ENCODE measurements at regions not wholly inside any gene's neighbourhood (a gene's known extent, or its start where the extent isn't known, plus 50 kb on each side); places are given as distances from the start of the nearest gene placed in this dataset.

GRCh38 chr6:141490982-141491381, 641.7 kb upstream of the GJE1 start:
- Histone ChIP-seq H3K9me3 (ENCODE audit: control insufficient read depth, low read length) (no peaks in the 10 kb centered on the region), H3K4me3 (ENCODE audit: low read length) (no peak overlapping the region), H3K36me3 (ENCODE audit: control insufficient read depth, insufficient read depth, low read length) (no peaks in the 10 kb centered on the region), H3K9ac (ENCODE audit: extremely low read depth, low read length, poor library complexity, severe bottlenecking) (no peak overlapping the region), H3K4me1 (ENCODE audit: control insufficient read depth, insufficient read depth, low read length) (no peaks in the 10 kb centered on the region), H3K27ac (ENCODE audit: low read depth, low read length) (no peak overlapping the region), H3K27me3 (ENCODE audit: control insufficient read depth, insufficient read depth, low read length, poor library complexity, severe bottlenecking) (no peaks in the 10 kb centered on the region)
- no peak for DNase-seq
- Mint-ChIP-seq H3K9me3 (peaks cover 10% of the 10 kb centered on the region), H3K36me3 (ENCODE audit: low read depth) (no peaks in the 10 kb centered on the region), H3K27ac (no peak overlapping the region), H3K27me3 (ENCODE audit: insufficient read depth) (no peaks in the 10 kb centered on the region), H3K4me1 (no peaks in the 10 kb centered on the region), H3K4me3 (no peak overlapping the region)
- no peak for TF ChIP-seq CTCF (conservative IDR thresholded peaks at IDR 0.05)
- 93 to 100% methylated on average over 2 to 3 of the region's 3 CpGs for WGBS, 2 experiments (ENCODE audit: insufficient coverage in 1 of 2, insufficient read length in 1 of 2)

GRCh38 chr6:141488488-141488887, 644.2 kb upstream of the GJE1 start:
- Histone ChIP-seq H3K4me3 (ENCODE audit: low read length) (no peak overlapping the region), H3K9me3 (ENCODE audit: control insufficient read depth, low read length) (no peaks in the 10 kb centered on the region), H3K36me3 (ENCODE audit: control insufficient read depth, insufficient read depth, low read length) (no peaks in the 10 kb centered on the region), H3K9ac (ENCODE audit: extremely low read depth, low read length, poor library complexity, severe bottlenecking) (no peak overlapping the region), H3K27ac (ENCODE audit: low read depth, low read length) (no peak overlapping the region), H3K27me3 (ENCODE audit: control insufficient read depth, insufficient read depth, low read length, poor library complexity, severe bottlenecking) (no peaks in the 10 kb centered on the region), H3K4me1 (ENCODE audit: control insufficient read depth, insufficient read depth, low read length) (no peaks in the 10 kb centered on the region)
- DNase-seq: no peak
- no peak for TF ChIP-seq CTCF (conservative IDR thresholded peaks at IDR 0.05)
- H3K4me1 Mint-ChIP-seq: no peaks in the 10 kb centered on the region
- 97 to 100% methylated on average over 1 of the region's 1 CpG for WGBS, 2 experiments (ENCODE audit: insufficient coverage in 1 of 2, insufficient read length in 1 of 2)
- no peak overlapping the region for H3K27ac Mint-ChIP-seq
- H3K4me3 Mint-ChIP-seq: no peak overlapping the region
- H3K27me3 Mint-ChIP-seq (ENCODE audit: insufficient read depth): no peaks in the 10 kb centered on the region
- H3K36me3 Mint-ChIP-seq (ENCODE audit: low read depth): no peaks in the 10 kb centered on the region
- H3K9me3 Mint-ChIP-seq: peaks cover 6% of the 10 kb centered on the region

GRCh38 chr6:141486942-141487341, 645.8 kb upstream of the GJE1 start:
- Histone ChIP-seq H3K9me3 (ENCODE audit: control insufficient read depth, low read length) (no peaks in the 10 kb centered on the region), H3K9ac (ENCODE audit: extremely low read depth, low read length, poor library complexity, severe bottlenecking) (no peak overlapping the region), H3K36me3 (ENCODE audit: control insufficient read depth, insufficient read depth, low read length) (no peaks in the 10 kb centered on the region), H3K4me1 (ENCODE audit: control insufficient read depth, insufficient read depth, low read length) (no peaks in the 10 kb centered on the region), H3K4me3 (ENCODE audit: low read length) (no peak overlapping the region), H3K27ac (ENCODE audit: low read depth, low read length) (no peak overlapping the region), H3K27me3 (ENCODE audit: control insufficient read depth, insufficient read depth, low read length, poor library complexity, severe bottlenecking) (no peaks in the 10 kb centered on the region)
- no peaks in the 10 kb centered on the region for H3K36me3 Mint-ChIP-seq (ENCODE audit: low read depth)
- no peak for DNase-seq
- 90% methylated on average over 3 of the region's 3 CpGs; no CpG with 5 or more reads in 1 of the 2 experiments for WGBS, 2 experiments (ENCODE audit: insufficient coverage in 1 of 2, insufficient read length in 1 of 2)
- TF ChIP-seq CTCF (conservative IDR thresholded peaks at IDR 0.05): no peak
- H3K9me3 Mint-ChIP-seq: peaks cover 3% of the 10 kb centered on the region
- no peak overlapping the region for H3K27ac Mint-ChIP-seq
- no peaks in the 10 kb centered on the region for H3K4me1 Mint-ChIP-seq
- no peaks in the 10 kb centered on the region for H3K27me3 Mint-ChIP-seq (ENCODE audit: insufficient read depth)
- H3K4me3 Mint-ChIP-seq: no peak overlapping the region

All from endodermal cell (in vitro differentiated cells).